ENCODE measurements at regions not wholly inside any gene's neighbourhood (a gene's known extent, or its start where the extent isn't known, plus 50 kb on each side); places are given as distances from the start of the nearest gene placed in this dataset.

- H3K36me3 Mint-ChIP-seq (ENCODE audit: insufficient read depth in 1 of 3, low read depth in 3 of 3) = no peaks in the 10 kb centered on the region
- H3K27me3 ChIP-seq (ENCODE audit: insufficient read depth, low read length) = no peaks in the 10 kb centered on the region
- H2BK120ac ChIP-seq (ENCODE audit: low read depth, low read length, poor library complexity, severe bottlenecking) = no peak overlapping the region
- H3K4ac ChIP-seq (ENCODE audit: low read depth, low read length) = no peak overlapping the region
- no peak overlapping the region for H2BK20ac ChIP-seq (ENCODE audit: low read depth, low read length, poor library complexity, severe bottlenecking)
- no peak overlapping the region for H3K9ac ChIP-seq (ENCODE audit: extremely low read depth, insufficient read length, low read length)
- no peak overlapping the region for H3K23ac ChIP-seq (ENCODE audit: insufficient read length, low read depth, low read length)
- H3K14ac ChIP-seq (ENCODE audit: insufficient read depth, low read length) = no peak overlapping the region
- no peak overlapping the region for H2AK5ac ChIP-seq (ENCODE audit: insufficient read length, low read length)
- no peaks in the 10 kb centered on the region for H3K79me1 ChIP-seq (ENCODE audit: insufficient read depth, low read depth, low read length, poor library complexity, severe bottlenecking)
- H3K27ac ChIP-seq (ENCODE audit: insufficient read length, low read depth, low read length) = no peak overlapping the region
- H2BK15ac ChIP-seq (ENCODE audit: low read depth, low read length) = no peak overlapping the region
- H2AFZ ChIP-seq (ENCODE audit: low read length) = no peak overlapping the region
- H3K18ac ChIP-seq (ENCODE audit: insufficient read length, low read depth, low read length) = no peak overlapping the region
- no peak overlapping the region for H3K27ac Mint-ChIP-seq
- TF ChIP-seq, protein P1, sequence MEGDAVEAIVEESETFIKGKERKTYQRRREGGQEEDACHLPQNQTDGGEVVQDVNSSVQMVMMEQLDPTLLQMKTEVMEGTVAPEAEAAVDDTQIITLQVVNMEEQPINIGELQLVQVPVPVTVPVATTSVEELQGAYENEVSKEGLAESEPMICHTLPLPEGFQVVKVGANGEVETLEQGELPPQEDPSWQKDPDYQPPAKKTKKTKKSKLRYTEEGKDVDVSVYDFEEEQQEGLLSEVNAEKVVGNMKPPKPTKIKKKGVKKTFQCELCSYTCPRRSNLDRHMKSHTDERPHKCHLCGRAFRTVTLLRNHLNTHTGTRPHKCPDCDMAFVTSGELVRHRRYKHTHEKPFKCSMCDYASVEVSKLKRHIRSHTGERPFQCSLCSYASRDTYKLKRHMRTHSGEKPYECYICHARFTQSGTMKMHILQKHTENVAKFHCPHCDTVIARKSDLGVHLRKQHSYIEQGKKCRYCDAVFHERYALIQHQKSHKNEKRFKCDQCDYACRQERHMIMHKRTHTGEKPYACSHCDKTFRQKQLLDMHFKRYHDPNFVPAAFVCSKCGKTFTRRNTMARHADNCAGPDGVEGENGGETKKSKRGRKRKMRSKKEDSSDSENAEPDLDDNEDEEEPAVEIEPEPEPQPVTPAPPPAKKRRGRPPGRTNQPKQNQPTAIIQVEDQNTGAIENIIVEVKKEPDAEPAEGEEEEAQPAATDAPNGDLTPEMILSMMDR (conservative IDR thresholded peaks at IDR 0.05) = no peak
- H3T11ph ChIP-seq (ENCODE audit: low read length) = no peak overlapping the region
- H2BK12ac ChIP-seq (ENCODE audit: insufficient read length, low read depth, low read length) = no peak overlapping the region
- no peak overlapping the region for H3K4me2 ChIP-seq (ENCODE audit: insufficient read depth, insufficient read length, low read length)
- DNase-seq = no peak
- no peaks in the 10 kb centered on the region for H3K9me3 ChIP-seq (ENCODE audit: control insufficient read depth, low read depth, low read length)
- no peak overlapping the region for H2BK5ac ChIP-seq (ENCODE audit: insufficient read length, low read length)
- no peaks in the 10 kb centered on the region for H3K79me2 ChIP-seq (ENCODE audit: insufficient read depth, low read length)
- H4K5ac ChIP-seq (ENCODE audit: insufficient read length, low read depth, low read length) = no peak overlapping the region
- peaks cover 10% of the 10 kb centered on the region for H3K27me3 Mint-ChIP-seq (ENCODE audit: low read depth)
- H3K4me1 ChIP-seq (ENCODE audit: insufficient read depth, low read length) = no peaks in the 10 kb centered on the region
- H4K20me1 ChIP-seq (ENCODE audit: control insufficient read depth, insufficient read depth, insufficient read length) = no peaks in the 10 kb centered on the region
- no peak overlapping the region for H3K56ac ChIP-seq (ENCODE audit: insufficient read length, low read depth, low read length)
- no peak overlapping the region for H4K8ac ChIP-seq (replicated peaks; ENCODE audit: insufficient read length, low read depth, low read length)
- no peak overlapping the region for H3K4me3 Mint-ChIP-seq
- no peaks in the 10 kb centered on the region for H3K9me3 Mint-ChIP-seq
- no peaks in the 10 kb centered on the region for H3K23me2 ChIP-seq (ENCODE audit: insufficient read length, low read depth, low read length, poor library complexity, severe bottlenecking)
- no peaks in the 10 kb centered on the region for H3K4me1 Mint-ChIP-seq
- no peak overlapping the region for H4K91ac ChIP-seq (ENCODE audit: insufficient read length, low read depth, low read length)
These were observed 86.4 kb upstream of the SEZ6L start for GRCh38 chr22:26082866-26083265.

All from H9 (cell line).